ENCODE measurements at regions not wholly inside any gene's neighbourhood (a gene's known extent, or its start where the extent isn't known, plus 50 kb on each side); places are given as distances from the start of the nearest gene placed in this dataset.

DNA sequence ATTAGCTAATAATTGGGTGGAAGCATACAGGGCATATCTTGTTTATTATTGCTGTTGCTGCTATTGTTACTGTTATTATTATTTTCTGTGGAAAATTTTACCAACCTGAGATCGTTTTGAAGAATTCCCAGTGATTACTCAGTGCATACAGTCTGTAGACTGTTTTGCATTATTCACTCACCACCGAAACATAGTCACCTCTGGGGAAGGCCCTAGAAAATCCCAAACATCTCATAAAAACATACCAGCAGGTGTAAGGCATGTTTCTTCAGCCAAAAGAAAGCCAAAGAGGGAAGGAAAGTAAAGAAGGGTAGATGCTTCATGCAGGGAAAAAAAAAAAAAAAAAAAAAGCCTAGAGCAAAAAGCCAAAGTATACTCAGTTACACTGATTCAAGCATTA is 647.7 kb downstream of the BCL11A start:
- TF ChIP-seq, protein P1, sequence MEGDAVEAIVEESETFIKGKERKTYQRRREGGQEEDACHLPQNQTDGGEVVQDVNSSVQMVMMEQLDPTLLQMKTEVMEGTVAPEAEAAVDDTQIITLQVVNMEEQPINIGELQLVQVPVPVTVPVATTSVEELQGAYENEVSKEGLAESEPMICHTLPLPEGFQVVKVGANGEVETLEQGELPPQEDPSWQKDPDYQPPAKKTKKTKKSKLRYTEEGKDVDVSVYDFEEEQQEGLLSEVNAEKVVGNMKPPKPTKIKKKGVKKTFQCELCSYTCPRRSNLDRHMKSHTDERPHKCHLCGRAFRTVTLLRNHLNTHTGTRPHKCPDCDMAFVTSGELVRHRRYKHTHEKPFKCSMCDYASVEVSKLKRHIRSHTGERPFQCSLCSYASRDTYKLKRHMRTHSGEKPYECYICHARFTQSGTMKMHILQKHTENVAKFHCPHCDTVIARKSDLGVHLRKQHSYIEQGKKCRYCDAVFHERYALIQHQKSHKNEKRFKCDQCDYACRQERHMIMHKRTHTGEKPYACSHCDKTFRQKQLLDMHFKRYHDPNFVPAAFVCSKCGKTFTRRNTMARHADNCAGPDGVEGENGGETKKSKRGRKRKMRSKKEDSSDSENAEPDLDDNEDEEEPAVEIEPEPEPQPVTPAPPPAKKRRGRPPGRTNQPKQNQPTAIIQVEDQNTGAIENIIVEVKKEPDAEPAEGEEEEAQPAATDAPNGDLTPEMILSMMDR (IDR thresholded peaks at IDR 0.05; ENCODE audit: control extremely low read depth in 1 of 3, insufficient read depth in 1 of 3, low read depth in 1 of 3, low read length in 3 of 3) = no peak
- TF ChIP-seq TAF7 (optimal IDR thresholded peaks at IDR 0.05; ENCODE audit: borderline replicate concordance, low read depth, low read length) = no peak
- no peak for TF ChIP-seq POLR2A (IDR thresholded peaks at IDR 0.05; ENCODE audit: control extremely low read depth in 1 of 2, low read depth in 2 of 2, low read length in 2 of 2)
- no peak for TF ChIP-seq ASH2L (IDR thresholded peaks at IDR 0.05; ENCODE audit: low read length)
- no peak for TF ChIP-seq BRCA1 (IDR thresholded peaks at IDR 0.05; ENCODE audit: low read depth, low read length)
- TF ChIP-seq KDM5A (IDR thresholded peaks at IDR 0.05; ENCODE audit: low read length) = no peak
- TF ChIP-seq POLR2AphosphoS5 (IDR thresholded peaks at IDR 0.05; ENCODE audit: low read depth, low read length) = no peak
